Left forelimb (tissue), 1 donor: ENCODE measurements at regions not wholly inside any gene's neighbourhood (a gene's known extent, or its start where the extent isn't known, plus 50 kb on each side); places are given as distances from the start of the nearest gene placed in this dataset.

Source experiments
- DNase-seq: peaks from one replicate; pipeline ENCODE4 v3.0.0-alpha.2; 2018; ENCODE audit warnings: low spot score

GRCh38 chr14:82362452-82362851 is 828.8 kb upstream of the SEL1L start:
- DNase-seq = no peak

- DNase-seq = no peak
Observed at GRCh38 chr14:82365471-82365870, 831.8 kb upstream of the SEL1L start.

GRCh38 chr14:82366803-82367202 is 833.1 kb upstream of the SEL1L start:
- DNase-seq = no peak

- no peak for DNase-seq
Observed at GRCh38 chr14:82379291-82379690, 845.6 kb upstream of the SEL1L start.

GRCh38 chr14:82385048-82385447 is 851.4 kb upstream of the SEL1L start:
- no peak for DNase-seq

- DNase-seq = no peak
Observed at GRCh38 chr14:82387699-82388098, 854.0 kb upstream of the SEL1L start.

GRCh38 chr14:82388488-82388887 is 854.8 kb upstream of the SEL1L start:
- DNase-seq = no peak

- no peak for DNase-seq
Observed at GRCh38 chr14:82390586-82390985, 856.9 kb upstream of the SEL1L start.

- no peak for DNase-seq
Observed at GRCh38 chr14:82394916-82395315, 861.3 kb upstream of the SEL1L start.

GRCh38 chr14:82398256-82398655 is 864.6 kb upstream of the SEL1L start:
- DNase-seq = no peak

GRCh38 chr14:82403987-82404386 is 870.3 kb upstream of the SEL1L start:
- no peak for DNase-seq

GRCh38 chr14:82410064-82410463 is 876.4 kb upstream of the SEL1L start:
- no peak for DNase-seq

- no peak for DNase-seq
Observed at GRCh38 chr14:82411298-82411697, 877.6 kb upstream of the SEL1L start.

- DNase-seq = no peak
Observed at GRCh38 chr14:82412545-82412944, 878.9 kb upstream of the SEL1L start.

- DNase-seq = no peak
Observed at GRCh38 chr14:82414853-82415539, 881.3 kb upstream of the SEL1L start.

GRCh38 chr14:82419933-82420332 is 886.3 kb upstream of the SEL1L start:
- no peak for DNase-seq

- no peak for DNase-seq
Observed at GRCh38 chr14:82420871-82421270, 887.2 kb upstream of the SEL1L start.

- DNase-seq = no peak
Observed at GRCh38 chr14:82421286-82421685, 887.6 kb upstream of the SEL1L start.

- no peak for DNase-seq
Observed at GRCh38 chr14:82422230-82422629, 888.6 kb upstream of the SEL1L start.

- DNase-seq = no peak
Observed at GRCh38 chr14:82425261-82425660, 891.6 kb upstream of the SEL1L start.

GRCh38 chr14:82431031-82431430 is 897.4 kb upstream of the SEL1L start:
- DNase-seq = no peak

GRCh38 chr14:82432301-82433105 is 898.9 kb upstream of the SEL1L start:
- DNase-seq = no peak

- no peak for DNase-seq
Observed at GRCh38 chr14:82438436-82438835, 904.8 kb upstream of the SEL1L start.

- DNase-seq = no peak
Observed at GRCh38 chr14:82441270-82441669, 907.6 kb upstream of the SEL1L start.
